ENCODE measurements at regions not wholly inside any gene's neighbourhood (a gene's known extent, or its start where the extent isn't known, plus 50 kb on each side); places are given as distances from the start of the nearest gene placed in this dataset.
"Not testable (repeated sequence)": the region's sequence is repeated elsewhere in the genome, so short reads cannot be mapped to it uniquely, and the experiment has no call there.

DNA sequence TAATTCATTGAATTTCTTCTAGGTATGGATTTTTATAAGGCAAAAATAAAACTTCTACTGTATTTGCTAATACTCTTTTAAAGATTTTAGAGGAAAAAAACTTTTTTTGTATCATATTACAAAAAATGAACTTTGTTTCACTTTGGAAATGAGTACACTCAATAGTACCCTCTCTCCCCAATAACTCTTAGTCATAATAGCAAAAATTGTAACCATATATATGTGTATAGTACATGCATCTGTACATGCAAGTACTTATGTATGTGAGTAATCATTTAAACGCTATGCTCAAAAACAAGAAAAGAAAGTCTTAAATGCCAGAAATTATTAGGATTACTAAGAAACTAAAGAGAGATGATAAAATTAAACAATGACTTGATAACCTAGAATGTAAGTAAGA, 95.9 kb upstream of the HGF start:
- no peak overlapping the region for H3K27ac ChIP-seq
- TF ChIP-seq, protein P1, sequence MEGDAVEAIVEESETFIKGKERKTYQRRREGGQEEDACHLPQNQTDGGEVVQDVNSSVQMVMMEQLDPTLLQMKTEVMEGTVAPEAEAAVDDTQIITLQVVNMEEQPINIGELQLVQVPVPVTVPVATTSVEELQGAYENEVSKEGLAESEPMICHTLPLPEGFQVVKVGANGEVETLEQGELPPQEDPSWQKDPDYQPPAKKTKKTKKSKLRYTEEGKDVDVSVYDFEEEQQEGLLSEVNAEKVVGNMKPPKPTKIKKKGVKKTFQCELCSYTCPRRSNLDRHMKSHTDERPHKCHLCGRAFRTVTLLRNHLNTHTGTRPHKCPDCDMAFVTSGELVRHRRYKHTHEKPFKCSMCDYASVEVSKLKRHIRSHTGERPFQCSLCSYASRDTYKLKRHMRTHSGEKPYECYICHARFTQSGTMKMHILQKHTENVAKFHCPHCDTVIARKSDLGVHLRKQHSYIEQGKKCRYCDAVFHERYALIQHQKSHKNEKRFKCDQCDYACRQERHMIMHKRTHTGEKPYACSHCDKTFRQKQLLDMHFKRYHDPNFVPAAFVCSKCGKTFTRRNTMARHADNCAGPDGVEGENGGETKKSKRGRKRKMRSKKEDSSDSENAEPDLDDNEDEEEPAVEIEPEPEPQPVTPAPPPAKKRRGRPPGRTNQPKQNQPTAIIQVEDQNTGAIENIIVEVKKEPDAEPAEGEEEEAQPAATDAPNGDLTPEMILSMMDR (IDR thresholded peaks at IDR 0.05) = no peak
- no peak for TF ChIP-seq POLR2A (IDR thresholded peaks at IDR 0.05)
- H3K4me3 ChIP-seq = no peak overlapping the region
- H3K27me3 ChIP-seq = no peaks in the 10 kb centered on the region
- H3K36me3 ChIP-seq = no peaks in the 10 kb centered on the region
- H3K9me3 ChIP-seq = no peaks in the 10 kb centered on the region
- WGBS, 2 donors = 76 to 88% methylated on average over 1 of the region's 1 CpG
- no peak for DNase-seq
- intact Hi-C loops (cut with DNase I) = no loop called here
- no peaks in the 10 kb centered on the region for H3K4me1 ChIP-seq

DNA sequence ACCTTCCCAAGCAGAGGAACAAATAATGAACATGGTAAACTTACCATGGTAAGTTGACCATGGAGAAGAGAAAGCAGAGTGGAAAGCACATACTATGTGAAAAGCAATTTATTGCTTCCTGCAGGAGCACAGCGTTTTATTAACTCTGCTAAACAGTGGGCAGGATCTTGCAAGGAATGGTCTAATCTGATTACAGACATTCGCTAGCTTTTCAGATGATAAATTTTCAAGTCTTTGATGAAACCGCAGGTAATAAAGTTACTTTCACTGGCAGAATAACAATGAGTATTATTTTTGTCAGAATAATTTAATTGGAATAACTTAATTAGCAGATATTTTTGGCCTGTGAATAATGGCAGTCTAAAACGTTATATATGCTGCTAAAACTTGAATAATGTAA, 89.6 kb upstream of the HGF start:
- WGBS, 2 donors = 66 to 77% methylated on average over 4 of the region's 4 CpGs
- Histone ChIP-seq H3K9me3 (peaks cover 0 to 3% (median 0%) of the 10 kb centered on the region in 3 donors), H3K4me3 (no peak overlapping the region), H3K27me3 (no peaks in the 10 kb centered on the region), H3K36me3 (no peaks in the 10 kb centered on the region), H3K27ac (no peak overlapping the region), H3K4me1 (no peaks in the 10 kb centered on the region)
- intact Hi-C loops (cut with DNase I) = no loop called here
- no peak for DNase-seq
- TF ChIP-seq POLR2A (IDR thresholded peaks at IDR 0.05) = no peak
- TF ChIP-seq, protein P1 (IDR thresholded peaks at IDR 0.05) = no peak

DNA sequence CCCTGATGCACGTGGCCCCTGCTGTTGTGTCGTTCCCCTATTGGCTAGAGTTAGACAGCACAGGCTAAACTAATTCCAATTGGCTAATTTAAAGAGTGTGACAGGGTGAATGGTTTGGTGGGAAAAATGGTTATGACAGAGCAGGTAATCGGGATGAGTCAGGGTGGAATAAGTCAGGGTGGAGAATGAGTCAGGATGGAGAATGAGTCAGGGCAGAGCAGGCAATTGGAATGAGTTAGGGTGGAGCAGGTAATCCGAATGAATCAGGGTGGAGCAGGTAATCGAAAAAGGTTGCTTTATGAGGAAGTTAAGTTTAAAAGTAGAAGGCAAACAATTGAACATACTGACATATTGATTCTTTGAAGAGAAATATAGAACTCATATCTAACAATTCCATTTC, 89.0 kb upstream of the HGF start:
- H3K4me1 ChIP-seq, DNase-seq: not testable (repeated sequence)

DNA sequence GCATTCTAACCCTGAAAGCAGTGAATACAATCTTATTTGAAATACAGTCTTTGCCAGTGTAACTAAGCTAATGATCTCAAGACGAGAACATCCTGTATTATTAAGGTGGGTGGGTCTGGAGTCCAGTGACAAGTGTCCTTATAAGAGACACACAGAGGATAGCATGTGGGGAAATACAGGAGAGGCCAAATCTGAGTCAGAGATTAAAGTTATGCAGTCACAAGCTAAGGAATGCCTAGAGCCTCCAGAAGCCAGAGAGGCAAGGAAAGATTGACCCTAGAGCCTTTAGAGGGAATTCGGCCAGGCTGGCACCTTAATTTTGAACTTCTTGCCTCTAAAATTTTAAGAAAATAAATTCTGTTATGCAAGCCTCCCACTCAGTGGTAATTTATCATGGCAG, 87.5 kb upstream of the HGF start:
- Histone ChIP-seq H3K27ac (no peak overlapping the region), H3K4me3 (no peak overlapping the region), H3K4me1 (no peaks in the 10 kb centered on the region), H3K9me3 (peaks cover 0 to 3% (median 0%) of the 10 kb centered on the region in 3 donors), H3K36me3 (no peaks in the 10 kb centered on the region), H3K27me3 (no peaks in the 10 kb centered on the region)
- intact Hi-C loops (cut with DNase I) = no loop called here
- DNase-seq = no peak
- TF ChIP-seq POLR2A (IDR thresholded peaks at IDR 0.05) = no peak
- TF ChIP-seq, protein P1 (IDR thresholded peaks at IDR 0.05) = no peak
- 50 to 90% methylated on average over 2 of the region's 2 CpGs for WGBS, 2 donors

More for the DNA sequence above, 89.0 kb upstream of the HGF start:
- H3K27ac ChIP-seq; intact Hi-C loops (cut with DNase I); H3K9me3 ChIP-seq; H3K4me3 ChIP-seq; H3K36me3 ChIP-seq; H3K27me3 ChIP-seq: not testable (repeated sequence)
- 45 to 51% methylated on average over 5 of the region's 5 CpGs for WGBS, 2 donors

DNA sequence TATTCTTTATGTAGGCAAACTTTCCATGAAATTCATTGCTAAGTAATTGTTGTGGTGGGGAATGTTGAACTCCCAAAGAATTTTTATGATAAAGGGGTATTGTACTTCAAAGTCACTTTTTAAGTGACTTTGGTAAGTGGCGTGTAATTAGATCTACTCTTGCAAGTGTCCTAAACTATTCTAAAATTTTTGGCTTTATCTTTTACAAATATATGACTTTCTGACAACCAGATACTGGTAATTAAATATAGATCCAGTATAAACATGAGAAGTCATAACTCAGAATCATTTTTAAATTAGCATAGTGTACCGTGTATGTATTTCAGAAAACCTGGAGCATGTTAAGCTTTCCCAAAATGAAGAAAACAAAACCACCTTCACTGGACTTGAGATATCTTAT, 84.7 kb upstream of the HGF start:
- intact Hi-C loops (cut with DNase I) = no loop called here
- Histone ChIP-seq H3K9me3 (peaks cover 0 to 3% (median 0%) of the 10 kb centered on the region in 3 donors), H3K4me3 (no peak overlapping the region), H3K27me3 (no peaks in the 10 kb centered on the region), H3K27ac (no peak overlapping the region), H3K36me3 (no peaks in the 10 kb centered on the region), H3K4me1 (no peaks in the 10 kb centered on the region)
- TF ChIP-seq, protein P1 (IDR thresholded peaks at IDR 0.05) = no peak
- no peak for TF ChIP-seq POLR2A (IDR thresholded peaks at IDR 0.05)
- DNase-seq = no peak
- 74 to 86% methylated on average over 2 of the region's 2 CpGs for WGBS, 2 donors

DNA sequence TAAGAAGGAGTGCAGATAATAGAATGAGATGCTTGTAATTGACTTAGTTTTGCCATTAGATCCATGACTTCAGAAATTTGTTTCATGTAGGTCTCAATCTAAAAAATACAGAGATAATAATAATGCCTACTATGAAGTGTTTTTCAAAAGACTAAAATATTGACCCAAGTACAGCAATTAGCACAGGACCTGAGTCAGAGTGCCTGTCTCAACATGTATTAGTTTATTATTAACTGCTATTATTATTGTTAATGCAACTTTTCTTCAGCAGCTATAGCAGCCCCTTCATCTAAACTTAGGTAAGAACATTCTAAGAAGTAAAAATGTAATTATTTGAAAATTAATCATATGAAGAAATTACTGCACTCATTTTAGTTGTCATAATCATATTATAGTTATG, 82.9 kb upstream of the HGF start:
- H3K9me3 ChIP-seq = no peaks in the 10 kb centered on the region
- H3K27ac ChIP-seq = no peak overlapping the region
- no peaks in the 10 kb centered on the region for H3K36me3 ChIP-seq
- no peak for DNase-seq
- no peak for TF ChIP-seq POLR2A (IDR thresholded peaks at IDR 0.05)
- TF ChIP-seq, protein P1 (IDR thresholded peaks at IDR 0.05) = no peak
- no peak overlapping the region for H3K4me3 ChIP-seq
- H3K27me3 ChIP-seq = no peaks in the 10 kb centered on the region
- intact Hi-C loops (cut with DNase I) = no loop called here
- H3K4me1 ChIP-seq = no peaks in the 10 kb centered on the region

Measured in esophagus squamous epithelium (tissue), 5 donors.